H1 (cell line): ENCODE measurements at regions not wholly inside any gene's neighbourhood (a gene's known extent, or its start where the extent isn't known, plus 50 kb on each side); places are given as distances from the start of the nearest gene placed in this dataset.

Experiments
- BCL11A ChIP-seq, 2 experiments: IDR thresholded peaks; one replicate each; pipeline ENCODE4 v1.6.1; 2011; ENCODE audit warnings: low read depth in 2 of 2, low read length in 2 of 2, mild to moderate bottlenecking in 2 of 2
- CBX8 ChIP-seq: fragments of 300-800, 300-1000 bp; sonication (generic); IDR thresholded peaks from 2 replicates; pipeline ENCODE4 v1.7.1; 2016; ENCODE audit warnings: low read depth, low read length, borderline replicate concordance
- EGR1 ChIP-seq: IDR thresholded peaks from 2 replicates; pipeline ENCODE4 v1.6.1; 2011; ENCODE audit warnings: low read depth, low read length, borderline replicate concordance
- GTF2F1 ChIP-seq: IDR thresholded peaks from 2 replicates; pipeline ENCODE4 v1.6.1; 2012; ENCODE audit warnings: low read depth, low read length, improper control_type of control experiment, borderline replicate concordance
- JUND ChIP-seq: IDR thresholded peaks from 2 replicates; pipeline ENCODE4 v1.6.1; 2011; ENCODE audit warnings: mild to moderate bottlenecking, improper control_type of control experiment, low read length
- KDM4A ChIP-seq: IDR thresholded peaks from one replicate; pipeline ENCODE4 v1.7.1; 2012; ENCODE audit warnings: low read depth, mild to moderate bottlenecking, moderate library complexity, low read length, inconsistent platforms; ENCODE audit not compliant: severe bottlenecking
- SUZ12 ChIP-seq: fragments of 200-600 bp; sonication (generic); IDR thresholded peaks from 2 replicates; pipeline ENCODE4 v1.6.1; 2012; ENCODE audit warnings: mild to moderate bottlenecking, inconsistent platforms, low read length, moderate library complexity, mixed read lengths
- TAF1 ChIP-seq: IDR thresholded peaks from 2 replicates; pipeline ENCODE4 v1.6.1; 2011; ENCODE audit warnings: mild to moderate bottlenecking, low read depth, low read length
- TAF7 ChIP-seq: optimal IDR thresholded peaks from 2 replicates; pipeline ENCODE3; 2011; ENCODE audit warnings: low read depth, mild to moderate bottlenecking, inconsistent platforms, low read length, moderate library complexity, borderline replicate concordance
- TBP ChIP-seq: IDR thresholded peaks from 2 replicates; pipeline ENCODE4 v1.6.1; 2011; ENCODE audit warnings: low read depth, low read length, improper control_type of control experiment
- TF ChIP-seq, protein P1 (sequence below): fragments of 300-600 bp; sonication (generic); IDR thresholded peaks from 2 replicates; pipeline ENCODE4 v1.7.1; 2012; ENCODE audit warnings: low read length, moderate library complexity, mild to moderate bottlenecking, inconsistent platforms; ENCODE audit not compliant: insufficient replicate concordance
- TF ChIP-seq, protein P2 (sequence below): IDR thresholded peaks from 2 replicates; pipeline ENCODE4 v1.6.1; 2011; ENCODE audit warnings: low read length, improper control_type of control experiment

DNA sequence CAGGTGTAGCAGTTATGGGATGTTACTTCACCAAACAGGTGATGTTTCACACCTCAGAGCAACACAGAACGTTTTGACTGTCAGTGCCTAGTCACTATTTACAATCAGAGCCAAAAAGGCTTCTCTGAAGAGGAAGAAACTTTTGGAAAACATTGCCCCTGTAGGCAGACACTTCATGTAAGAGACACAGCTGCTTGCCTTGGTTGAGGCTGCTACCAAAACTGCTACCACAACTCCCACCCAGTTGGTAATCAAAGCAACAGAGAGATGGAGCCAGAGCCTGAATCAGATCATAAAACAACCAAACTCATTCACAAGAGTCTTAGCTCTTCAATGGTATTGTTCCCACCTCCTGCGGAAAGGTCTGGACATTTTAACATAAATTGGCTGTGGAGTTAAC lies 61.0 kb downstream of the CTSL start (continued):
- TF ChIP-seq, protein P1, sequence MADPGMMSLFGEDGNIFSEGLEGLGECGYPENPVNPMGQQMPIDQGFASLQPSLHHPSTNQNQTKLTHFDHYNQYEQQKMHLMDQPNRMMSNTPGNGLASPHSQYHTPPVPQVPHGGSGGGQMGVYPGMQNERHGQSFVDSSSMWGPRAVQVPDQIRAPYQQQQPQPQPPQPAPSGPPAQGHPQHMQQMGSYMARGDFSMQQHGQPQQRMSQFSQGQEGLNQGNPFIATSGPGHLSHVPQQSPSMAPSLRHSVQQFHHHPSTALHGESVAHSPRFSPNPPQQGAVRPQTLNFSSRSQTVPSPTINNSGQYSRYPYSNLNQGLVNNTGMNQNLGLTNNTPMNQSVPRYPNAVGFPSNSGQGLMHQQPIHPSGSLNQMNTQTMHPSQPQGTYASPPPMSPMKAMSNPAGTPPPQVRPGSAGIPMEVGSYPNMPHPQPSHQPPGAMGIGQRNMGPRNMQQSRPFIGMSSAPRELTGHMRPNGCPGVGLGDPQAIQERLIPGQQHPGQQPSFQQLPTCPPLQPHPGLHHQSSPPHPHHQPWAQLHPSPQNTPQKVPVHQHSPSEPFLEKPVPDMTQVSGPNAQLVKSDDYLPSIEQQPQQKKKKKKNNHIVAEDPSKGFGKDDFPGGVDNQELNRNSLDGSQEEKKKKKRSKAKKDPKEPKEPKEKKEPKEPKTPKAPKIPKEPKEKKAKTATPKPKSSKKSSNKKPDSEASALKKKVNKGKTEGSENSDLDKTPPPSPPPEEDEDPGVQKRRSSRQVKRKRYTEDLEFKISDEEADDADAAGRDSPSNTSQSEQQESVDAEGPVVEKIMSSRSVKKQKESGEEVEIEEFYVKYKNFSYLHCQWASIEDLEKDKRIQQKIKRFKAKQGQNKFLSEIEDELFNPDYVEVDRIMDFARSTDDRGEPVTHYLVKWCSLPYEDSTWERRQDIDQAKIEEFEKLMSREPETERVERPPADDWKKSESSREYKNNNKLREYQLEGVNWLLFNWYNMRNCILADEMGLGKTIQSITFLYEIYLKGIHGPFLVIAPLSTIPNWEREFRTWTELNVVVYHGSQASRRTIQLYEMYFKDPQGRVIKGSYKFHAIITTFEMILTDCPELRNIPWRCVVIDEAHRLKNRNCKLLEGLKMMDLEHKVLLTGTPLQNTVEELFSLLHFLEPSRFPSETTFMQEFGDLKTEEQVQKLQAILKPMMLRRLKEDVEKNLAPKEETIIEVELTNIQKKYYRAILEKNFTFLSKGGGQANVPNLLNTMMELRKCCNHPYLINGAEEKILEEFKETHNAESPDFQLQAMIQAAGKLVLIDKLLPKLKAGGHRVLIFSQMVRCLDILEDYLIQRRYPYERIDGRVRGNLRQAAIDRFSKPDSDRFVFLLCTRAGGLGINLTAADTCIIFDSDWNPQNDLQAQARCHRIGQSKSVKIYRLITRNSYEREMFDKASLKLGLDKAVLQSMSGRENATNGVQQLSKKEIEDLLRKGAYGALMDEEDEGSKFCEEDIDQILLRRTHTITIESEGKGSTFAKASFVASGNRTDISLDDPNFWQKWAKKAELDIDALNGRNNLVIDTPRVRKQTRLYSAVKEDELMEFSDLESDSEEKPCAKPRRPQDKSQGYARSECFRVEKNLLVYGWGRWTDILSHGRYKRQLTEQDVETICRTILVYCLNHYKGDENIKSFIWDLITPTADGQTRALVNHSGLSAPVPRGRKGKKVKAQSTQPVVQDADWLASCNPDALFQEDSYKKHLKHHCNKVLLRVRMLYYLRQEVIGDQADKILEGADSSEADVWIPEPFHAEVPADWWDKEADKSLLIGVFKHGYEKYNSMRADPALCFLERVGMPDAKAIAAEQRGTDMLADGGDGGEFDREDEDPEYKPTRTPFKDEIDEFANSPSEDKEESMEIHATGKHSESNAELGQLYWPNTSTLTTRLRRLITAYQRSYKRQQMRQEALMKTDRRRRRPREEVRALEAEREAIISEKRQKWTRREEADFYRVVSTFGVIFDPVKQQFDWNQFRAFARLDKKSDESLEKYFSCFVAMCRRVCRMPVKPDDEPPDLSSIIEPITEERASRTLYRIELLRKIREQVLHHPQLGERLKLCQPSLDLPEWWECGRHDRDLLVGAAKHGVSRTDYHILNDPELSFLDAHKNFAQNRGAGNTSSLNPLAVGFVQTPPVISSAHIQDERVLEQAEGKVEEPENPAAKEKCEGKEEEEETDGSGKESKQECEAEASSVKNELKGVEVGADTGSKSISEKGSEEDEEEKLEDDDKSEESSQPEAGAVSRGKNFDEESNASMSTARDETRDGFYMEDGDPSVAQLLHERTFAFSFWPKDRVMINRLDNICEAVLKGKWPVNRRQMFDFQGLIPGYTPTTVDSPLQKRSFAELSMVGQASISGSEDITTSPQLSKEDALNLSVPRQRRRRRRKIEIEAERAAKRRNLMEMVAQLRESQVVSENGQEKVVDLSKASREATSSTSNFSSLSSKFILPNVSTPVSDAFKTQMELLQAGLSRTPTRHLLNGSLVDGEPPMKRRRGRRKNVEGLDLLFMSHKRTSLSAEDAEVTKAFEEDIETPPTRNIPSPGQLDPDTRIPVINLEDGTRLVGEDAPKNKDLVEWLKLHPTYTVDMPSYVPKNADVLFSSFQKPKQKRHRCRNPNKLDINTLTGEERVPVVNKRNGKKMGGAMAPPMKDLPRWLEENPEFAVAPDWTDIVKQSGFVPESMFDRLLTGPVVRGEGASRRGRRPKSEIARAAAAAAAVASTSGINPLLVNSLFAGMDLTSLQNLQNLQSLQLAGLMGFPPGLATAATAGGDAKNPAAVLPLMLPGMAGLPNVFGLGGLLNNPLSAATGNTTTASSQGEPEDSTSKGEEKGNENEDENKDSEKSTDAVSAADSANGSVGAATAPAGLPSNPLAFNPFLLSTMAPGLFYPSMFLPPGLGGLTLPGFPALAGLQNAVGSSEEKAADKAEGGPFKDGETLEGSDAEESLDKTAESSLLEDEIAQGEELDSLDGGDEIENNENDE: no peak
- TF ChIP-seq CBX8 (no peak), TBP (no peak), EGR1 (no peak), TAF1 (no peak), BCL11A (IDR thresholded peaks at IDR 0.05; ENCODE audit: low read depth in 2 of 2, low read length in 2 of 2) (no peak), JUND (no peak), SUZ12 (no peak), TAF7 (no peak), KDM4A (no peak), GTF2F1 (no peak)
- TF ChIP-seq, protein P2, sequence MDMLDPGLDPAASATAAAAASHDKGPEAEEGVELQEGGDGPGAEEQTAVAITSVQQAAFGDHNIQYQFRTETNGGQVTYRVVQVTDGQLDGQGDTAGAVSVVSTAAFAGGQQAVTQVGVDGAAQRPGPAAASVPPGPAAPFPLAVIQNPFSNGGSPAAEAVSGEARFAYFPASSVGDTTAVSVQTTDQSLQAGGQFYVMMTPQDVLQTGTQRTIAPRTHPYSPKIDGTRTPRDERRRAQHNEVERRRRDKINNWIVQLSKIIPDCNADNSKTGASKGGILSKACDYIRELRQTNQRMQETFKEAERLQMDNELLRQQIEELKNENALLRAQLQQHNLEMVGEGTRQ: no peak
